Panc1 (cell line): ENCODE measurements at regions not wholly inside any gene's neighbourhood (a gene's known extent, or its start where the extent isn't known, plus 50 kb on each side); places are given as distances from the start of the nearest gene placed in this dataset.

Source experiments
- POLR2AphosphoS5 ChIP-seq: IDR thresholded peaks from 2 replicates; pipeline ENCODE4 v1.6.1; 2012; ENCODE audit warnings: mild to moderate bottlenecking, low read depth, low read length, moderate library complexity
- REST ChIP-seq, 2 experiments: IDR thresholded peaks; 2 replicates each; pipeline ENCODE4 v1.6.1; 2011 to 2012; ENCODE audit warnings: low read depth in 2 of 2, control low read depth in 1 of 2, low read length in 1 of 2, mild to moderate bottlenecking in 1 of 2, moderate library complexity in 1 of 2; ENCODE audit not compliant: insufficient read depth in 1 of 2
- SIN3A ChIP-seq: IDR thresholded peaks from 2 replicates; pipeline ENCODE4 v1.6.1; 2012; ENCODE audit warnings: low read depth, mild to moderate bottlenecking, low read length, moderate library complexity, borderline replicate concordance; ENCODE audit not compliant: insufficient read depth

DNA sequence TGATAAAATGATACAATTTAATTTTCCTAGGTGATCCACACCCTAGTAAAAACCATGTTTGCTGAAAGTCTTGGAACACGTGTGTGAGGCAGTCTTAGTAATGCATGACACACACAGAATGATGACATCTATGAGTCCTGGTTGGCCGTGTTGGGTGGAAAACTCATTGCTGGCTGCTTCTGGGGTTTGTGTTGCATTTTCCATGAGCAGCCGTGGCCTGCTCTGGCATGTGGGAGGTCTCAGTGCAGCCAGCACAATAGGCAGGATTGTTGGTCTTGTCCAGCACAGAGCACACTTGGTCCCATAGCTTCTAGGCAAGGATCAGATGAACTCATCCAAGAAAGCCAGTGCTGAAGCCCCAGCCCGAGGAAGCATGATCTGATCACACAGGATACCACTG is 172.8 kb upstream of the UBE3A start:
- TF ChIP-seq REST (IDR thresholded peaks at IDR 0.05; ENCODE audit: insufficient read depth in 1 of 2, low read depth in 2 of 2, low read length in 1 of 2) (no peak), SIN3A (no peak), POLR2AphosphoS5 (no peak)
